GM18868 (cell line): ENCODE measurements at regions not wholly inside any gene's neighbourhood (a gene's known extent, or its start where the extent isn't known, plus 50 kb on each side); places are given as distances from the start of the nearest gene placed in this dataset.

ENCODE experiments used
- ATAC-seq: cut with Tn5 transposase; IDR thresholded peaks from one replicate; pipeline ENCODE4 v1.9.1; 2021; ENCODE audit warnings: mild to moderate bottlenecking, moderate library complexity; ENCODE audit not compliant: unreplicated experiment

DNA sequence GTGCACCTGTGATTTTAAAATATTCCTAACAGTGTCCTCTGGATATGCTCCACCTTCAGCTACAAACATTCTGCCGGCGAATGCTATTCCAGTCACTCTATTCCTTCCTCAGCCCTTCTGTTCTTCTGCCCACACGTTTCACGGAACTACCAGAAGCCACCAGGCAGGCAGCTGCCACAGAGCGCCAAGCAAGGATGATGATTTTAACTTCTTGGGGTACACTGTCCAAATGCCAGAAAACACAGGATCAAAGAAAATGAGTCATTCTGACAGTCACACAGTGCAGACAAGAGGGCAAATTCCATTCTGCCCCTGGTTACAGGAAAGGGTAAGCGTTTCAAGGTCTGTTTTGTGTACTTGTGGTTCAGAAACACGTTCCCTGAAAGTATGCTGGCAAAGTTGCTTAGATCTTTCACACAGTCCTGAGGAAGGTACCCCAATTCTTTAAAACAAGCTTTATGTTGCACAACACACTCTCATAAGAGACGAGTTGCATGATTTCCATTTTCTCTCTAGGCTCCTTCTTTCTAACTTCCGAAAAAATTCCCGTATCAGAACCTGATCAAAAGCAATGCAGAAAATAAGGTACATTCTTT is 508.3 kb upstream of the PKN2 start:
- no peak for ATAC-seq

DNA sequence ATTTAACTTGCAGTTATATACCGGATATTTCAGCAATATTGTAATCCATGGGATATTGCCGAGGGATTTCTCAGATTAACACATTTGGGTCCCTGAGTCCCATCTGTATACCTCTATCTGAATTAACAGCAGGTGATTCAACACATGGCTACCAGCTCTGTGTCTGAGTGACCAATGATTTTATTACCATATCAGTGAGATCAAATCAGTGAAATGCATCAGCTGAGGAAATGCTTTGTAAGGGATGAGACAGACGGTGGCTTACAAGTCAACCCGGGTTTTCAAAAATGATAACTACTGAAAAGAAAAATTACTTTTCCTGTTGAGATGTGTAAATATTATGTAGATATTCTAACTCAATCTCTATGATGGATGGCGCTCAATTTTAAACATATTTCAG is 504.1 kb upstream of the PKN2 start:
- no peak for ATAC-seq

DNA sequence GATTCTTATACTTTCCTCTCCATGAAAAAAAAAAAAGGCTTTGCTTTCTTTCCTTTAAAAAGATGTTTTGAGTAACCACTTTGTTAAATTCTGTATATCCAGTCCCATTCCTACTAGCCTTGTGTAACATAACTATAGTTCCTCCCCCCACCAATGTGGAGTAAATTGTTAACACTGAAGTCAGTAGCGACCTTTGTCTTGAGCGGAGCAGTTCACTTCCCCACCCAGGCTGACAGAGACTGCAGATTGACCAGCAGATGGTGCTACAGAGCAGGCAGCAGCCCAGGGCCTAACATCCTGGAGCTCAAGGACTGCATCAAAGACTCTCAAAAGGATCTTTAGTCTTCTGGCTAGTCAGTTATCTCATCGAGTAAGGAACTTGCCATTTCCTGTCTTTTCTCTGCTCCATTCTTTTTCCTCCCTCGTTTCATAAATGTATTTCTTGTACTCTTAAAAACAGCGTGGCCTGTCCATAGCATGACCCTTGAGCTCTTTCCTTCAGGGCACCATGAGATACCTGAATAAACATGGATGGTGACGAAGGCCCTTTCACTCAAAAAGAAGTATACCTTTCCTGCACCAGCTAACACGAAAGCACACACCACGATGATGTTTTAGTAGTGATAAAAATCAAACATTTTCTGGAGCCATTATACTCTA is 503.5 kb upstream of the PKN2 start:
- peak; percentile 99 for ATAC-seq

DNA sequence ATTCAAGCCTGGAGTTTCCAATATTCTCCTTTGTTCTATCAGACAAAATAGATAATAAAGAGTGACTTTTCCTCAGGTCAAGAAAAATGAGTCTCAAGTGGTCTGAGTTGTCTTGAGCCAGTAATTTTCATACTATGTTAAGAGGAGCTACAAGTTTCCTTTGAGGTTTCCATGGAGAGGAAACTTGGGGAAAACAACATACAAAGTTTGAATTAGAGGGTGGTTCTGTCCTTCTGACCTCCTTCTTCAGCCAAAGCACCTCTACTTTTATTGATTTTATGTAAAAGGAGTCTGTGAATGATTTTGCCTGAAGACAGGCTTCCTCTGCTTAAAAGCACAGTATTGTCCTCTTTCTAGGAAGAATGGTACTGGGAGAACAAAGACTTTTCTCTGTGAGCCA is 497.2 kb upstream of the PKN2 start:
- ATAC-seq = no peak

DNA sequence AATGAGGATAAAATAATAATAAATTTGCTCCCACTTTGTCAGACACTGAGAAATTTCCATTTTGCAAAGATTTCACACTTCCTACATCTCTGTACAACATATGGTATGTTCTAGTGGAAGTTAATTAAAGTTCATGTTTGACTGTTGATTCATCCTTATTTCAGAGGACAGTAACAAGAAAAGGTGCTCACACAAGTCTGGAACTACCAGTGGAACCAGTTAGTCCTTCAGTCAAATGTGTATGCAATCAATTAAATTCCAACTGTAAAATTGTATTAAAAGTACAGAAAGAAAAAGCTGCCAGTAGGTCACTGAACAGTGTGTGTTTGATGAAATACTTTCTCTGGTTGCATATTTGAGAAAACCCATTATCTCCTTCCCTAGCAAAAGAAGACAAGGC is 496.0 kb upstream of the PKN2 start:
- no peak for ATAC-seq

DNA sequence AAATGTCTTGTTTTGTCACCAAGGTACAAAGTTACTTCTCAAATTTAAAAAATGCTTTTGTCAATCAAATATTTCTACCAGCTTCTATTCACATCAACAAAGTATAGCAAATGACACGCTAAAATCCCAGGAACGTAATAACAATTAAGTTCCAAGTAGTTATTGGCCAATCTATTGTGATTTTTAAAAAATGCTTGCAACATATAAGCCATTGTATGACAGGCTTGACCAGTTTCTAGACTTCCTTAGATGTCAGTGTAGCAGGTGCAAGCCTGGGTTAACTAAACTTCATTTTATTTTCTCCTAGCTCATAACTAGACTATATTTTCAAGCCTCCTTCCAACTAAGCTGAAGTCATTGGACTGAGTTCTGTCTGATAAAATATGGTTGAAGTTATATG is 494.5 kb upstream of the PKN2 start:
- ATAC-seq = no peak

DNA sequence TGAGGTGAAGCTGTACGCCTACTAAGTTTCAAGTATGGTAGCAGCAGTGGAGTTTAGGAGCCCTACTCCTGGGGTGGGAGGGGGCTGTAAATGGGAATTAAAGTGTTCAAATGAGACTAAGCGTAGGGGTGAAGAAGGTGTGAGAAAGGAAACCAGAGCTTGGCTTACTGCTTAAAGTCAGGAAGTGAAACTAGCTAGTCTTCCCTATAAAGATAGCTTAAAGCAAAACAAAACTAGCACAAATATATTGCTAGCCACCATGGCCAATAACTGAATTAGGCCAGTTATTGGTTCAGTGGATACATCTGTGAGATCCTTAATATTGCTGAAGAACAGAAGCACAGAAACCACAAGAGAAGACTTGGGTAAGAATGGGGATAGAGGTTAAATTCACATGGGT is 492.2 kb upstream of the PKN2 start:
- ATAC-seq = peak; percentile 92

DNA sequence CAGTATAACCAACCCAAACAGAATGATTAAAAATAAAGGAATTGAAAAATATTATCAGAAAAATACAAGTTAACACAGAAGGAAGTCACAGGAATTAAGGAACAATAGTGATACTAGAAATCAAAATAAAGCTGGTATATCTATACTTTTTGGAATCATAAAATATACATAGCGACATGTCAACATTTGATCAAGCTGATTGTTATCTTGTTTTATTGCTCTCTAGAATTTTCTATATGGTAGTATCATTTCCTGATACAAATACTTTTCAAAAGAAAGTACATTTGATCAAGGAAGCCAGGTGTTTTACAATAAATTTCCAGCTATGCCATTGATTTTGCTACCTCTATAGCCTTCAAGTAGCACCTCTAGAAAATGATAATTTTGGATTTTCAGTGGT is 489.5 kb upstream of the PKN2 start:
- ATAC-seq = no peak

DNA sequence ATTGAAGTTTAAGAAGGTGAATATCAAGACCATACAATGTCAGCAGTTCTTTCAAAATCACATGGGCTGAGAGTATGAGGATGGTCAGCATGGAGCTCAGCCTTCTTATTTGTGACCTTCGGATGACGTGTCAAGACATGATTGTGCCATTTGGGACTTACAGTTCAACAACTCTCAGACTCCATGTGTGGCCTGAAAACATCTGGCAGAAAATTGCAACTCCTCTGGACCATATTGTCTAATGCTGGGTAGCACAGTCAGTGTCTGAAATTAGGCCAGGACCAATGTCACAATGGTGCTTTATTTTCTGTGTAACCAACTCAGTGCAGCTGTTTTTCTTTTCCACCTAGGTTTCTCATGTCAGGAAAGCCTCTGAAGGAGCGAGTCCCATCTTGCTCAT is 483.5 kb upstream of the PKN2 start:
- no peak for ATAC-seq

DNA sequence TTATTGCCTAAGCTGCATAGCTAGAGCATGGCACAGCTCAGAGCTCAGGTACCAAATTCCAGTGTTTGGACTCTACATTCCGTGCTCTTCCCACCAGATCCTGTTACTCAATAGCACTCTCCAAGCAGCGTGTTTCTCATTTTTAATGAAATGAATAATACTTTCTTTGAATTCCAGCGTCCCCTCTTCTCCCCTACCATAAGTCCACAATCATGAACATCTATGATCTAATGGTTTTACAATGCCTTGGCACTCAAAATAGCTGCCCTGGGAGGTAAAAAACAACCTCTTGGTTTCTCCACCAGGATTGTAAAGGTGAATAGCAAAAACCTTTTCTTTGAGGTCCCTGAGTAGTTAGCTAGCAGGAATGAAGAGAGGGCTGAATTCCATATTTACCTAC is 480.0 kb upstream of the PKN2 start:
- no peak for ATAC-seq

DNA sequence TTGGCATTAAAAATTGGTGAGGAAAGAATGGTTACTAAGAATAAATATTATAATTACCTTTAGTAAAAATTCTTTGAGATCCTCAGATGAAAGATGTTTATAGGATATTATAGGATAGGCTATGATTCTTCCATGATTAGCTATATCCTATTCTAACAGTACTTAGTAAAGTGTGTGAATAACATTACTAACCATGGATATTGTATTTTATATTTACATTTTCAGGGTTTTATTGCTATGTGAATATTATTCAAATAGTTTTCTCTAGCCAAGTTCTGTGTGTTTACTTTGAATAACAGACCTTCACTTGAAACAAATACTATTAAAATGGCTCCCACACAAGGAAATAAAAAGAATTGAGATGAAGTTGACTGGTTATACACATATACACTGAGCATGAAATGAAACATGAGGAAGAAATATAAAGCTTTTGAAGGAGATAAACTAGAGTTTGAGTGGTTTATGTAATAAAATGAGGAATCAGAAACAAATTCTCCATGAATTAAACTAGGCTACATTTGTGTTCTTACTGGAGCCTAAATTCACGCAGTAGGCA is 479.4 kb upstream of the PKN2 start:
- ATAC-seq = no peak

DNA sequence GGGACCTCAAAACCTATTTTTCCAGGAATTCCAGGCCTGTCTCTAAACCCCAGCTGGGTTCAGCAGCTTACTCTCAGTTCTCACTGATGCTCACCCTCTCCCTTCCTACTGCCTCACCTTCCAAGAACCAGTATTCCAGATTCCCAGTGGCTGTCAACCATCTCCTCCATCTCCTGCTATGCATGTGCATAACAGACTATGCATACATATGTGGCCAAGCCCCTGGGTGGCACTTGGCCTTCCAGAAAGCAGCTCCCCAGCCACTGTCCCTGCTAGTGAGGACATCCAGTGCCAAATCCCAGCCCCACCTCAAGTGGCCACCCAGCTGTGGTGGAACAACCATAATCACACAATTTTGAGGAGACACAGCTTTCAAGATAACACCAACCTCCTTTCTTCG is 475.7 kb upstream of the PKN2 start:
- no peak for ATAC-seq

DNA sequence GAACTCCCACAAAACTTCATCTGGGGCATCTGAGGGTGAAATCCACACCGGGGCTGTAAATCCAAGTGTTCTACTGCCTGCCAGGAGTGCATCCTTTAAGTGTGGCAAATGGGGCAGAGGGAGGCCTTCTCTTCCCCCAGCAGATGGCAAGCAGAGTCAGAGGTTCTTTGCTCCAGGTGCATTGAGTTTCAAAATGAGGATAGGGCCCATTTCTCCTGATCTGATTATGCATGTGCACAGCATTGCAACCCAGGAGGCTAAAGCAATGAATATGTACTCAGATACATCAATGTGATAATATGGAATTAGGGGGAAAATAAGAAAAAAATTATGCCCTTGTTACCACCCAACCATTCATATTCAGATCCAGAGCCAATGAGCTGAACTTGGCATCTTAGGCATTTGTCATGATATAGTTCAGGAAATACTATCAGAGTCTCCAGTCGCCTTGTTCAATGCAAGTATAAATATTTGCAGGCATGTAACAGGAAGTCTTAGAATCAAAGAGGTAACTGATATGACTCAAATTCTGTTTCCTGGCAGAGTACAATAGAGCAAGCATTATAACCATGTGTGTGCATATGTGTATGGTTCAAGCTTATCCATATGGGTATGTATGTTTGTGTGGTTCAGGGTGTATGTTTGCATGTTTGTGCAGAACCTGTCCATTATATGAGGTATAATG is 473.8 kb upstream of the PKN2 start:
- ATAC-seq = no peak

DNA sequence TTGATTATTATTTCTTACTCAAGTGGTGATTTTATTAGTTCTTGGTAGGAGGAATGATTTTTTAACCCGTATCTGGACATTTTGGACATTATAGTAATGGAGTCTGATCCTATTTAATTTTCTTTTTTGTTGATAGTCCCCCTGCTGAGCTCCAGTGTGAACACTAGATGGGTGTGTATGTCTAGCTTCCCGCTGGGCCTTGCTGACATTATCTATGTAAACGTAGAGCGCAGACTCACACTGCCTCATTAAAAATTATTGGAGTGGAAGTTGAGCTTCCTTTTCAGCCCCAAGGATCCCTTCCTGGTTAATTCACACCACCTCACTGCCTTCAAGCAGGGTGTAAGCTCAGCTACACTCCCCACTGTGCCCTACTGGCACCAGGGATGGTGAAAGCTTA is 467.6 kb upstream of the PKN2 start:
- no peak for ATAC-seq

DNA sequence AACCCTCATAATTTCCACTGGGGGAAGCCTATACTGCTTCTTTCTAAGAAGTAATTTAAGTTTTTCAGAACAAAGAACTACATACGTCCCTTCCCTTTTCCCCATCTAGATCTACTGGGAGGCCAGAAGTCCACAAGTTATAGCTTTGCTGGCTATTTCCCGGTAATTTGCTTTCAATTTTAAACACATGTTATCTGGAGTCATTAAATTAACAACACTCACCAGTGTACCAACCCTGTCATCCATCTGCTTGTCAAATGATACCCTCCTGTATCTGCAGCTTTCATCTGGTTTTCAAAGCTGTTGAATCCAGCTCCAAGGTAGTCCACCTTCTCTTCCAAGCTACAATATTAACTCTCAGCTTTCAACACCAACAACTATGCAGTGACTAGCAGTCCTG is 466.7 kb upstream of the PKN2 start:
- ATAC-seq = no peak

DNA sequence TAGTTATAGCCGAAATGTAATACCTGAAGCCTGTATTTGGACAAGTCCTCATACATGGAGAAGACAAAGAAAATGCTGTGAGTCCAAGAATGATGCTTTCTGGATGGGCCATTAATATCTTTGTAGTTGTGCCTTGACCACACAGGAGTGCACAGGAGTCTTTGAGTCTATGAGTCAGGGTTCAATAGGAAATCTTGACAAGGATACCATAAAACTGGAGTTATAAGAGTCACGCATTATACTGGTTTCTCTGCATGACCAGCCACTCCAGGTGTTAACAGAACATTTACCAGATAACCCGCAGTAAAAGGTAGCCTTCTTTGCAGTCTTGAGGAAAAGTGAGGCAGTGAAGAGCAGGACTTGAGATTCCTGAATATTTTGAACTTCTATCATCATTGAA is 464.6 kb upstream of the PKN2 start:
- no peak for ATAC-seq

DNA sequence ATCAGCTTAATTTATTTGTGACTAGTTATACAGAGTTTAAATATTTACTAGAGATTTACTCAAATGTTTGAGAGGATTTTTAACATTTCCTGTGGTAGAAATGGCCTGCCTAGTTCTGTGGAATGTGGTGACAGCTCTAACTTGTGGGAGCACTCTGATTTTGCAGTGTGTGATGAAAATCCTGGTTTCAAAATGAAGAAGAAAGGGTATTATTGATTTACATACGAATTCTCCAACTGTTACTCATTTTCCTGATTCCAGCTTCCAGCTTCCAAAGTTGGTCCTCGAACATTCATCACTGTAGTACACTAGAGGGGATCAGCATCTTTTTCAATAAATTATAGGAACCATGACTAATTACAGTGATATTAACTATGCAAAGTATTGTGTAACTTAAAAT is 462.7 kb upstream of the PKN2 start:
- no peak for ATAC-seq

DNA sequence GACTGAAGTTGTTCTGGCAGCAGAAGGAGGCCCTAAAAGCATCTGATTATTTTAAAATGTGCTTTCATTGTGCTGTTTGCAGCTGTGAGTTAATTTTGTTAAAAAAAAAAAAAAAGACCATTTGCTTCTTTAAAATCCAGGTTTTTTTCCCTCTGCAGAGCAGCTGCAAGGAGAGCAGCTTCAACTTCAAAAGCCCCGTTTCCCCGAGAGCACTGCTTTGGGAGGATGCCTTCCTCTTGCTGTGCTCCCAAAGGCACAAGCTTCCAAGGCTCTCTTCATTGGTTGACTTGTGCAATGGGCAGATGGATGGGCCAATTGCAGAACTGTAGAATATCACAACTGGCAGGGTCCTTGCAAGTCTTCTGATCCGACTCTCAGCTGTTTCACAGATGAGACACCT is 459.2 kb upstream of the PKN2 start:
- ATAC-seq = no peak

DNA sequence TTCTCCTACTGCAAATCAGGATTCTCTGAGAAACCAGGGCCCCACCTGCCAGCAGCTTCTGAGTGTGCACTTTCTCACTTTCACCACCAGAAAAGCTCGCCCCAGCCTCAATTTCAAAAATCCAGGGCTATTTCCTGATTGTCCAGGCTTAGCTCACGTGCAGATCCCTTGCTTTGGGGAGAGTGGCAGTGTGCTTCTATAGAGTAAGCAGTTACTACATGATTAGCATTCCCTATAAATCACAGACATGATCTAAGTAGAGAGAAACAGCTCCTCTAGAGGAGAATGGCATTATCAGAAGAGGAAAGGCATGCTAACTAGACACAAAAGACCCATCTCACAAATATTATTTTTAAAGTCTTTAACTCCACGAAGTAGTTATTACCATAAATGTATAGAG is 456.0 kb upstream of the PKN2 start:
- ATAC-seq = no peak

DNA sequence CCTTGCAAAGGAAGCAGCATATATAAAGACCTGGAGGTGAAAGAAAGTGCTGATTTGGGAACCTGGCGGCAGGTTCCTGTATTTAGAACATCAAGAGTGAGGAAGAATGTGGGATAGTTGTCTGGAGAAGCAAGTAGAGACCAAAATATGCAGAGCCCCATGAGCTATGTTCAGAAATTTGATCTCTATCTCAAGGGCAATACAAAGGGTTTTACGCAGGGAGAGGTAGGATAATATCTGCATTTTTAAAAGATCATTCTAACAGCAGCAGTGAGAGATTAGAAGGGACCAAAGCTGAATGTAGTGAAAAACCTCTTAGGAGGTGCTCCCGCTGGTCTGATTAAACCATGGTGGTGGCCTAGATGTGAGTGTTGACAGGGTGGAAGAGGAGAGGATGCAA is 453.9 kb upstream of the PKN2 start:
- ATAC-seq = no peak

DNA sequence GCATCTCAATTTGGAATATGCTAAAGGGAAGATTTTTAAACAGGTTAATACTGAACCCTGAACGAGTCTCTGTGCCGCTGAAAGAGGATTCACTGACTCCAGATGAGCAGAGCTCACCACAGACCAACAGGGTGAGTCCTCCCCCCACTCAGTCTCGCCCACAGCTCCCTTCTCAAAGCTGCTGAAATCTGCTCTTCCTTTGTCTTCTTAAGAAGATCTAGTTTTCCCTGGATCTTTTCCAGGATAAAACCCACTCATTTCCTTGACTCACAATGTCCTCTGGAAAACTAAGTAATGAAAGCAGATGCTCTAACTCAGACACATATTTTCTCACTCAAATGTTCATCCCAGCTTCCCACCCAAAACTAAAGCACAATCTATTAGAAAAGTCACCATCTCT is 447.0 kb upstream of the PKN2 start:
- no peak for ATAC-seq

DNA sequence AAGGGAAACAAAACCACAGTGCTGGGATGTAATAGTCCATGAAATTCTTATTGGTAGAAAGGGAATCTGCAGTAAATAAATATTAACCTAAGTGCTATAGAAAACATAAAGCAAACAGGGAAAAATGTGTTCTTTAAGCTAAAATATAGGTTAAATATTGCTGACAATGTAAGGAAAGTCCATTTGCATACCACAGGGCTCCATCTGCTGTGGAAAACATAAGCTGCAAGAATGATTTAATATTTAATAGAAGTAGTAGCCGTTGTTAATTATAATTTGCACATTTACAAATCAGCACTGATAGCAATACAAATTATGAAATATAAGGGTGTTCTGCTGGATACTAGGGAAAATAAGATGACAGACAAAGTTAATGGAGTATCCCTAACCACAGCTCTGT is 444.9 kb upstream of the PKN2 start:
- ATAC-seq = no peak
